Heart left ventricle (tissue), 16 donors: ENCODE measurements at regions not wholly inside any gene's neighbourhood (a gene's known extent, or its start where the extent isn't known, plus 50 kb on each side); places are given as distances from the start of the nearest gene placed in this dataset.

Experiments used
- ATAC-seq, 4 donors: fragments of 200-7000 bp; cut with Tn5 transposase; one replicate each; pipeline ENCODE4 v1.9.1; 2020 to 2022; ENCODE audit warnings: moderate library complexity in 4 of 4, mild to moderate bottlenecking in 3 of 4, moderate number of reproducible peaks in 1 of 4
- DNase-seq, 5 donors: peaks; one replicate each; pipeline ENCODE4 v3.0.0-alpha.2; 2020
- H3K27ac ChIP-seq, 12 donors: fragments of 200-600 bp; sonication (generic) in 4 of 12; one replicate each; pipeline versions ENCODE4 v1.5.0 to v1.8.0; 2016 to 2022; ENCODE audit warnings: mild to moderate bottlenecking in 2 of 12
- H3K27me3 ChIP-seq, 9 donors: fragments of 200-600 bp; sonication (generic) in 2 of 9; one replicate each; pipeline versions ENCODE4 v1.5.1 to v1.8.0; 2016 to 2022; ENCODE audit warnings: mild to moderate bottlenecking in 3 of 9
- H3K36me3 ChIP-seq, 9 donors: fragments of 200-600 bp; sonication (generic) in 2 of 9; one replicate each; pipeline versions ENCODE4 v1.5.0 to v1.8.0; 2018 to 2022; ENCODE audit warnings: mild to moderate bottlenecking in 2 of 9
- H3K4me1 ChIP-seq, 12 donors: fragments of 200-600 bp; sonication (generic) in 4 of 12; one replicate each; pipeline versions ENCODE4 v1.5.0 to v1.8.0; 2016 to 2022; ENCODE audit warnings: mild to moderate bottlenecking in 3 of 12
- H3K4me3 ChIP-seq, 12 donors: fragments of 200-600 bp; sonication (generic) in 4 of 12; one replicate each; pipeline versions ENCODE4 v1.5.0 to v1.8.0; 2017 to 2022; ENCODE audit warnings: mild to moderate bottlenecking in 9 of 12, moderate library complexity in 4 of 12
- H3K9me3 ChIP-seq, 12 donors: fragments of 200-600 bp; sonication (generic) in 4 of 12; one replicate each; pipeline versions ENCODE4 v1.5.0 to v1.8.0; 2016 to 2022; ENCODE audit warnings: mild to moderate bottlenecking in 1 of 12
- CTCF ChIP-seq, 12 donors: fragments of 200-600 bp; sonication (generic) in 4 of 12; IDR thresholded peaks; one replicate each; pipeline versions ENCODE4 v1.5.0 to v1.8.0; 2018 to 2022; ENCODE audit warnings: antibody characterized with exemption in 12 of 12, mild to moderate bottlenecking in 5 of 12
- POLR2A ChIP-seq, 2 donors: fragments of 450-650 bp; IDR thresholded peaks; one replicate each; pipeline ENCODE4 v1.6.1; 2017; ENCODE audit warnings: antibody characterized with exemption in 2 of 2, mild to moderate bottlenecking in 2 of 2, moderate library complexity in 2 of 2
- WGBS, 4 donors: extraction: QIAGEN DNeasy Blood & Tissue Kit in 2 of 4; methylation state at CpG; one replicate each; pipeline versions ENCODE4 v1.1.5 to v1.1.7; 2013 to 2018; 5-methylcytosine and 5-hydroxymethylcytosine counted together
- intact Hi-C, 10 donors: fragments of 100-400 bp; cut with DNase I; formaldehyde crosslinking; loops; one replicate each; pipeline versions ENCODE4 v1.11.1 to v1.14.2; 2022
- donor health status: ischemic (EF 13 %, LVEDD 7.1; RV severe dilation, severe dysfunction).
- donor health status: healthy with polysubstance abuse.
- donor health status: DM: no; HTN: yes; CAD: no.
- donor health status: DM: no; HTN: no; CAD: no.
- donor health status: ischemic (EF 25% LVEDD 6.9; RV normal size, moderate dysfunction).
- donor health status: ischemic (EF 25% LVEDD 5.7; RV mildly dilated, moderate dysfunction).
- donor health status: healthy.
- donor health status: DM: yes; HTN: yes; CAD: no.
- donor health status: ischemic (EF 35%, LVEDD 5.7; RV mildly dilated, moderate dysfunction).
- donor health status: nonischemic (EF 11% LVEDD 7.7; RV severe dilation, severe dysfunction).
- donor health status: DM: yes; HTN: yes; CAD: no.
- donor health status: PGD.
- donor health status: ischemic (EF 29% LVEDD 5.4; RV normal size, mild dysfunction).
- donor health status: nonischemic (EF 23%, LVEDD 6.1; RV moderate dilation, normal function).

- Histone ChIP-seq H3K4me3 (no peak overlapping the region), H3K27ac (no peak overlapping the region), H3K36me3 (no peaks in the 10 kb centered on the region), H3K9me3 (peaks cover 0 to 11% (median 0%) of the 10 kb centered on the region in 12 donors), H3K4me1 (no peaks in the 10 kb centered on the region), H3K27me3 (no peaks in the 10 kb centered on the region)
- no peak for DNase-seq
- TF ChIP-seq CTCF (IDR thresholded peaks at IDR 0.05) (no peak), POLR2A (IDR thresholded peaks at IDR 0.05) (no peak)
- intact Hi-C loops: no loop called here
- WGBS, 4 donors: 71 to 89% (median 81%) methylated on average over 1 of the region's 1 CpG
- ATAC-seq: no peak
Measured at GRCh38 chr10:85047979-85048378, 719.6 kb downstream of the CCSER2 start.

GRCh38 chr10:85048644-85049043, 720.3 kb downstream of the CCSER2 start:
- no peaks in the 10 kb centered on the region for H3K36me3 ChIP-seq
- no peak overlapping the region for H3K27ac ChIP-seq
- peaks cover 0 to 11% (median 0%) of the 10 kb centered on the region in 12 donors for H3K9me3 ChIP-seq
- no peak overlapping the region for H3K4me3 ChIP-seq
- ATAC-seq: no peak
- H3K27me3 ChIP-seq: no peaks in the 10 kb centered on the region
- no peaks in the 10 kb centered on the region for H3K4me1 ChIP-seq
- WGBS, 4 donors: 71 to 81% (median 77%) methylated on average over 2 of the region's 2 CpGs
- TF ChIP-seq CTCF (IDR thresholded peaks at IDR 0.05) (no peak), POLR2A (IDR thresholded peaks at IDR 0.05) (no peak)
- DNase-seq: no peak
- intact Hi-C loops: no loop called here

- intact Hi-C loops: no loop called here
- H3K4me1 ChIP-seq: no peaks in the 10 kb centered on the region
- DNase-seq (no peak), ATAC-seq (no peak)
- H3K4me3 ChIP-seq: no peak overlapping the region
- H3K27ac ChIP-seq: no peak overlapping the region
- no peaks in the 10 kb centered on the region for H3K36me3 ChIP-seq
- 45 to 67% (median 58%) methylated on average over 2 of the region's 2 CpGs for WGBS, 4 donors
- no peaks in the 10 kb centered on the region for H3K27me3 ChIP-seq
- H3K9me3 ChIP-seq: peaks cover 0 to 21% (median 7%) of the 10 kb centered on the region in 12 donors
- TF ChIP-seq POLR2A (IDR thresholded peaks at IDR 0.05) (no peak), CTCF (IDR thresholded peaks at IDR 0.05) (no peak)
Measured at GRCh38 chr10:85060944-85061343, 732.6 kb downstream of the CCSER2 start.

GRCh38 chr10:85061401-85061800, 733.0 kb downstream of the CCSER2 start:
- DNase-seq (no peak), ATAC-seq (no peak)
- WGBS, 4 donors: 83 to 88% (median 83%) methylated on average over 2 of the region's 2 CpGs
- no peaks in the 10 kb centered on the region for H3K36me3 ChIP-seq
- intact Hi-C loops: no loop called here
- H3K27ac ChIP-seq: no peak overlapping the region
- no peak for TF ChIP-seq CTCF (IDR thresholded peaks at IDR 0.05)
- no peak for TF ChIP-seq POLR2A (IDR thresholded peaks at IDR 0.05)
- H3K4me1 ChIP-seq: no peaks in the 10 kb centered on the region
- no peaks in the 10 kb centered on the region for H3K27me3 ChIP-seq
- H3K9me3 ChIP-seq: peaks cover 0 to 20% (median 6%) of the 10 kb centered on the region in 12 donors
- H3K4me3 ChIP-seq: no peak overlapping the region
